GM18870 (cell line): ENCODE measurements at regions not wholly inside any gene's neighbourhood (a gene's known extent, or its start where the extent isn't known, plus 50 kb on each side); places are given as distances from the start of the nearest gene placed in this dataset.

Source experiments
- ATAC-seq: cut with Tn5 transposase; IDR thresholded peaks from one replicate; pipeline ENCODE4 v1.9.1; 2021; ENCODE audit warnings: moderate library complexity; ENCODE audit not compliant: unreplicated experiment

DNA sequence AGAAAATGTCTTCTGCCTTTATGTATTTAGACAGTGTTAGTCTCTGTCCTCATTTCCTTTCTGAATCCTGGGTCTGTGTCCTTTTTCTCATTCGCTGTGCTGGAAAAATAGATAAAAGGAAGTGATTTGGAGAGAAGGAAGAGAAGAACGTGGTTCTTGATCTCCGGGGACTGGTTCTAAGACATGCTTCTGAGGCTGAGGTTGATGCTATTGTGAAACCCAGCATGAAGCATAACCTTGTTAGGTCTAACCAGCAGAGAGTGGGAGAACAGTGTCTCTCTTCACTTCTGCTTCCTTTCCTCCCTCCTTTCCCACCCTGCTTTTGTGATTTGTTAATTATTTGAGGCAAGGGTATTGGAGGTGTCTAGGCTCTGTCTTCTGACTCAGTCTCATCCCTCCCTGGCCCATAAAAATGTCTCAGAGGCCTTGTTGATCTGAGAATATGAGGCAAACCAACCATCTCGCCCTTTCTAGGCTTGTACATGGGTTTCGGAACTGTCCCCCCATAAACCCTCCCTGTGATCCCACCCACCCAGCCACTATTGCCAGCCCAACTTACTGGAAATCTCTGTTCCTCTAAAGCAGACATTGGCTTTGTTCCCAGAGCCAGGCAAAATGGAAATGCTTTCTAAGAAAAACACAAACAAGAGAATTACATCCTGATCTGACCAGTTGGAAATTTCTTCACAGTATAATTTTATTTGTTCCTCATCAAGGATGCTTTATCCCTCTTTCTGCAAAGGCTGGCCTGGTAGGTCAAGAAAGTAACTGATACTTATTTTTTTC lies 360.6 kb upstream of the TNP1 start:
- ATAC-seq: no peak

DNA sequence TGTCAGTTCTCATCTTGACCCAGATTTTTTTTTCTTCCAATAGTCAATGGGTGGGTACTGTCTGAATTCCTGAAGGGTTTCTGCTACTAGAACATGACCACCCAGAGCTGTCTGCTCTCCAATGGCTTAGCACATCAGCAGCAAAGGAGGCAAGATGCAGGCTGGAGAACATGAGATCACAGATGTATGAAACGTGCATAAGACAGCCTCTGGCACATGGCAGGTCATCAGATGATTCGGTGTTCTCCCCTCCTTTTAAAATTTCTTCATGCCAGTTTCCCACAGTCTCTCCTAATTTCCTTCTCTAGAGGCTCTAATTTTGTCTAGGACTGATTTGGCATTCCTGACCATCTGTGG lies 359.3 kb upstream of the TNP1 start:
- no peak for ATAC-seq

DNA sequence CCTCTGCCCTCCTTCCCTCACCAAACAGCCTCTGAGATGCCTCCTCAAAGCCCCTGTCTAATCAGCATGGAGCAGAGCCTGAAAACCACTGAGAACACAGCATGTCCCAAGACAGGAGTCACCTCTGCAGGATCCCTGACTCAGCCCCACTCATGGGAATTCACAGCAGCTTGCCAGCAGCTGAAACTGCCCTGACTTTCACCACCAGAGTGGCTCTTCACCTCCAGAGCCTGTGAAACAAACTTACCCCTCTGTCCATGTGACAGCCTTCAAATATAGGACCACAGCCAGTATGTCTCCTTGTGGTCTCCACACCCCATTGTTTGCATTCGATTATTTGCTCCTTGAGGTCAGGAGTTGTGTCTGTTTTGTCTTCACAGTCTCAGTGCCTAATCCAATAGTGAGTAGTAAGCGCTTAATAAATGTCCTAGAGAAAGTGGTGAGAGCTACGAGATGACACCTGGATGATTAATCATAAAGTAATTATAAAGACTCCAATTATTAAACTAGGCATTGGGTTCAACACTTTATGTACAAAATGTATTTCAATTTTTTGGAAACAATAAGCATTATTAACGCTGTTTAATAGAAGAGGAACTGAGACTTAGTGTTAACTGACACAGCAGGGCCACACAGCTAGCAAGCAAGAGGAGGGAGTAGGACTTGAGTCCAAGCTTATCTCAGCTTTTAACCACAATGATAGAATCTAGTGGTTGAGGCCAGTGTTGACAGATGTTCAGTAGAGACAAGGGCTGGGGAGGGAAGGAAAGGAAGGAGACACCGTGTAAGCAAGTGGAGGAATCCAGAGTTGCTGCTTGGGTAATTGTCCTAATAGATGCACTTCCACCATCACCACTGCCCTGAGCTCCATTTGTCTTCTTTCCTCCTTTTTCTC lies 358.7 kb upstream of the TNP1 start:
- ATAC-seq: peak; percentile 49

GRCh38 chr2:217216982-217217381 lies 357.1 kb upstream of the TNP1 start:
- no peak for ATAC-seq

GRCh38 chr2:217216316-217216715 lies 356.5 kb upstream of the TNP1 start:
- ATAC-seq: no peak

GRCh38 chr2:217215877-217216276 lies 356.0 kb upstream of the TNP1 start:
- ATAC-seq: no peak

DNA sequence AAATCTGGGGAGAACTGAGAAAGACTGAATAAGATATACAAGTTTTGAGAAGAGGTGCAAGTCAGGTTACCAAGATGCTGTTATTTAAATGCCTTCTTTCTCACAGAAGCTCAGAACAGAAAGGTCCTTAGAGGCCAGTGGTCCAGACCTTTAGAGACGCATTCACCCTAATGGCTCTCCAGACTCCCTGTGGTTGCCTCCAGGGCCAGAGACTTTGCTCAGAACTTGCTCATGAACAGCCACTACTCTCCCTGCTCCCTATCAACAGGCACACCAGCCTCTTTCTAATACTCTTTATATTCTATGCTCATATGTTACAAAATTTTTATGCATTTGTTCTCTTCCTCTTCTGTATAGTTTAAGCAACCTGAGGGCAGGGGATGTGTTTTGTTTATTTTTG lies 349.0 kb upstream of the TNP1 start:
- ATAC-seq: no peak

DNA sequence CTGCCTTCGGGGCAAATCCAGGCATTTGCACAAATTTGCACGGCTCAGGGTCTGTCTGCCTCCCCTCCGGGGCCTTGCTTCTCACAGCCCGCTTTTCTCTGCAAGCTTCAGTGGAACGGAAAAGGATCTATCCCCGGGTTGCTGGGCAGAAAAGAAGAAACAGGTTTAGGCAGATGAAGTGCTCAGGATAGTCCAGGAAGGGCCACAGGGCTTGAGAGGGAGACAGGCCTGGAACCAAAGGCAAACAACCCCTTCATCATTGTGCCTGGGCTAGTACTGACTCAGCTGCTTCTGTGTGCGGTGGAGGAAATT lies 347.8 kb upstream of the TNP1 start:
- no peak for ATAC-seq

DNA sequence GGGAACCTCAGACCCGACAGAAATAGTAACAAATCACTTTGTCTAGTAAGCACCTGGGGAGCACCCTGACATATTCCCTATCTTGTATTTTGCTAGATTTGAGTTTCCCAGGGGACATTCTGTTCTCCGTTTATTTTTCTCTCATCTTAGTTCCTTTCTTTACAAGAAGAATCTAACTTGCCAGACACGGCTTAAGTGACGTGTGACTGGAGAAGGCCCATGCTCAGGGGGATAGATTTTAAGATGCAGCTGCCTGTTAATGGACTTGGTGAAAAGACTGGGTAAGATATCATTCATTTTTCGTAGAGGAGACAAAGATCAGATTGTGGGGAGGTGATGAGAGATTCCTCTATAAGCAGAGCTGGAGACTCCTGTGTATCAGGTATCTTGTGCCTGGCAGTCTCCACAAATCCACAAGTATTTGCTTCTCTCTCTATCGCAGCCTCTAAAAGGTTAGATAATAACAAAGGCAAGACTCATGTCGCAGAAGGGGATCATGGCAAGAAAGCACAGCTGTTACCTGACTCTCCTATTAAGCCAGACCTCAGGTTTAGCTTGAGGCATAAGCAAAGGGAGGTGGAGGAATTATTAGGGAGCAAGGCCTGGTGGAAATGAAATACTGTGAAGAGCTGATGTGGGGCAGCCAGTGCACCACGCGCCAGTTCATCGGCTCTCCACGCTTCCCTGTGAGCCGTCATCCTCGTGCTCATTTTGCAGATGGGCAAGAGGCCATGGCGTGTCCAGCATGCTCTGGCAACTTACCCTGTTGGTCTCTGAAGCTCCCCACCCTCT lies 347.2 kb upstream of the TNP1 start:
- ATAC-seq: no peak

GRCh38 chr2:217206016-217206725 lies 346.3 kb upstream of the TNP1 start:
- no peak for ATAC-seq

GRCh38 chr2:217204358-217204757 lies 344.5 kb upstream of the TNP1 start:
- ATAC-seq: no peak

GRCh38 chr2:217203086-217203485 lies 343.2 kb upstream of the TNP1 start:
- ATAC-seq: no peak

GRCh38 chr2:217199255-217199630 lies 339.4 kb upstream of the TNP1 start:
- no peak for ATAC-seq

- ATAC-seq: no peak
Observed at GRCh38 chr2:217195658-217196446, 336.0 kb upstream of the TNP1 start.

- no peak for ATAC-seq
Observed at GRCh38 chr2:217195016-217195415, 335.2 kb upstream of the TNP1 start.

DNA sequence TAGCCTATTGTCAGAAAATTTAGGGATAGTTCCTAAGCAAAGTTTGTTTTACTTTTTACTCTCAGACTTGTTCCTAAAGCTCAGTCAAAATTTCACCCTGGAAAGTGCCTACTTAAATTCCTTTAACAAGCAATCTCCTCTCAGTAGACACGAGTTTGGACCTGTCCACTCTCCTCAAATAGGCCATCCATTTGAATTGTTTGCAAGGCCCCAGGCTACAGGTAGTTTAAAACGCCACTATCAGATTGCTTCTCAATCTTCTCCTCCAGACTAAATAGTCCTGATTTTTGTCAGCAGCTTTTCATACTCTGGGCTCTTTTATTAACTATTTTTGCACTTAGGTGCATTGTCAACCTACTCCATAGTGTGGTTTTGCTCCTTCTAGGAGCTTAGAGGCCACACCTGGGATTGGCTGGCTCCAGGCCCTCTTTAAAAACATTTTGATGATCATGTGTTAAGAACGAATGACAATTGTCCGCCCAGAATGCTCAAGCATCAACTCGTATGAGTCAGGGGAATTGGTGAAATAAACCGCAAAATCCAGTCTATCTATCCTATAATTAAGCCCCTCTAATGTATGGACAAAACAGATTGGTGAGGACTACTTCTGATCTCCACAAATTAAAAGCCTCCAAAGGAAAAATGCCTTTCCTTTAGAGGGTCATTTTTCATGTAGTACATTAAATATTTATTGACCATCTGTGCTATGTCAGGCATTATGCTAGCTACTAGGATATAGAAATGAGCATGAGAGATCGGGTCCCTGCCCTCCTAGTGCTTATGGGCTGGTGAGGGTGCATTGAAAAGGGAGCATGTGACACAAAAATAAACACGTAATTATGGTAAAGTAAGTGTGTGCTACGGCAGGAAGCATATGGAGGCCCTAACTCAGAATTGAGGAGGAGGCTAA lies 333.8 kb upstream of the TNP1 start:
- no peak for ATAC-seq

- ATAC-seq: no peak
Observed at GRCh38 chr2:217192366-217192765, 332.5 kb upstream of the TNP1 start.

DNA sequence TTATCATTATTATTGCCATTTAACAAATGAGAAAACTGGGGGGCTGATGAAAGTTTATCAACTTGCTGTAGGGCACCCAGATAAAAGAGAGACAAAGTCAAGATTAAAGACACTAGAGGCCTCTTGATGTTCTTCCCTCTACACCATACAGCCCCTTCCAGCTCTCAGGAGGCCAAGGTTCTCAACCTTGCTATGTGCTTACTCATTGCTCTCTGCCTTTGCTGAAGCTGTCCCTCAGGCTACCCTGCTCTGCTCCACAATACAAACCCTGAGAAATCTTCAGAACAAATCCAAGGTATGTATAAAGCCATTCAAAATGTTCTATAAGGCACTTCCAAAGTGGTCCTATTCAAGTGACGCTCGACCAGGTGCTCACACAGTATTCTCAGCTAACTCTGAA lies 329.9 kb upstream of the TNP1 start:
- ATAC-seq: no peak

DNA sequence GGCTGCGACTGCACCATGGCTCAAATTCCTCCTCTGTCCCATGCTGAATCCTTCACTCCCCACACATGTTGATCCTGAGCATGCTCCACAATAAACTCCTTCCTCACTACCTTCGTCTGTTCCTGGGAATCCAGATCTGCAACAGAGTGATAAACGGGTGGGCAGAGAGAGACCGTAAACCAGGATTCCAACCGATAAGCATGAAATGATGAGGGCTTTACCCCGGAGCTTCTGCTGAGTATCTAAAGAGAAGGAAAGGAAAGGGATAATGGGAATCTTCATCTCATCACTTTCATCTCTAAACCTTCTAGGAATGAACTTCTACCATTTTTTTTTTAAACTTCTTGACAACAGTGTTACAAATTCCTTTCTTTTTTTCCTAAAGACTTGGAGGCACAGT lies 329.3 kb upstream of the TNP1 start:
- no peak for ATAC-seq
